Common myeloid progenitor, CD34-positive (primary cell): ENCODE measurements at regions not wholly inside any gene's neighbourhood (a gene's known extent, or its start where the extent isn't known, plus 50 kb on each side); places are given as distances from the start of the nearest gene placed in this dataset.
"Not testable (repeated sequence)": the region's sequence is repeated elsewhere in the genome, so short reads cannot be mapped to it uniquely, and the experiment has no call there.

Experiments
- CTCF ChIA-PET: fragments of 350-600 bp; sonication (Branson Sonifier 250); formaldehyde crosslinking; loops from one replicate; lab custom pipeline; 2021; ENCODE audit warnings: antibody characterized with exemption; lab: Charles Lee
- POLR2A ChIA-PET: fragments of 350-600 bp; sonication (Branson Sonifier 250); formaldehyde crosslinking; loops from one replicate; lab custom pipeline; 2021; ENCODE audit warnings: antibody characterized with exemption; lab: Charles Lee
- DNase-seq, 3 donors: peaks; one replicate each; pipeline versions ENCODE4 v3.0.0 to v3.0.0-alpha.2; 2013
- H3K27ac ChIP-seq, 2 experiments: 1 replicate in 1 of 2; 2 replicates in 1 of 2; pipeline ENCODE4 v1.7.0; 2013; ENCODE audit warnings: inconsistent platforms in 2 of 2, low read length in 2 of 2, mild to moderate bottlenecking in 2 of 2, low read depth in 1 of 2, moderate library complexity in 1 of 2; ENCODE audit not compliant: severe bottlenecking in 2 of 2, insufficient read depth in 1 of 2, poor library complexity in 1 of 2
- H3K27me3 ChIP-seq, 5 experiments: replicated peaks in 2 of 5; 1 replicate in 3 of 5; 2 replicates in 2 of 5; pipeline versions ENCODE4 v1.6.1 to v1.7.0; 2013; ENCODE audit warnings: low read length in 4 of 5, mild to moderate bottlenecking in 2 of 5, moderate library complexity in 2 of 5, inconsistent platforms in 1 of 5; ENCODE audit not compliant: insufficient read depth in 5 of 5, control insufficient read depth in 4 of 5
- H3K36me3 ChIP-seq, 4 experiments: 1 replicate in 2 of 4; 2 replicates in 2 of 4; pipeline versions ENCODE4 v1.6.1 to v1.7.0; 2013; ENCODE audit warnings: low read length in 3 of 4, control low read depth in 1 of 4, mild to moderate bottlenecking in 1 of 4; ENCODE audit not compliant: control insufficient read depth in 4 of 4, insufficient read depth in 4 of 4
- H3K4me1 ChIP-seq, 4 experiments: 1 replicate in 3 of 4; 2 replicates in 1 of 4; pipeline versions ENCODE4 v1.6.1 to v1.7.1; 2013; ENCODE audit warnings: low read length in 3 of 4, mild to moderate bottlenecking in 3 of 4, control low read depth in 1 of 4, inconsistent platforms in 1 of 4, moderate library complexity in 1 of 4; ENCODE audit not compliant: control insufficient read depth in 4 of 4, insufficient read depth in 4 of 4; ENCODE audit errors: control extremely low read depth in 1 of 4
- H3K4me3 ChIP-seq, 7 experiments: 1 replicate in 4 of 7; 2 replicates in 3 of 7; pipeline versions ENCODE4 v1.5.1 to v1.7.0; 2013; ENCODE audit warnings: mild to moderate bottlenecking in 7 of 7, low read length in 6 of 7, moderate library complexity in 6 of 7, inconsistent platforms in 2 of 7, low read depth in 2 of 7, control low read depth in 1 of 7; ENCODE audit not compliant: insufficient read depth in 4 of 7, control insufficient read depth in 1 of 7; ENCODE audit errors: extremely low read depth in 1 of 7
- H3K9me3 ChIP-seq, 5 experiments: 1 replicate in 4 of 5; 2 replicates in 1 of 5; pipeline versions ENCODE4 v1.6.1 to v1.7.1; 2013; ENCODE audit warnings: low read length in 4 of 5, mild to moderate bottlenecking in 2 of 5, inconsistent platforms in 1 of 5, low read depth in 1 of 5, moderate library complexity in 1 of 5; ENCODE audit not compliant: control insufficient read depth in 4 of 5, insufficient read depth in 2 of 5; ENCODE audit errors: control extremely low read depth in 1 of 5
- WGBS: methylation state at CpG from one replicate; pipeline ENCODE4 v1.1.5; 2013; ENCODE audit not compliant: insufficient coverage; 5-methylcytosine and 5-hydroxymethylcytosine counted together

DNA sequence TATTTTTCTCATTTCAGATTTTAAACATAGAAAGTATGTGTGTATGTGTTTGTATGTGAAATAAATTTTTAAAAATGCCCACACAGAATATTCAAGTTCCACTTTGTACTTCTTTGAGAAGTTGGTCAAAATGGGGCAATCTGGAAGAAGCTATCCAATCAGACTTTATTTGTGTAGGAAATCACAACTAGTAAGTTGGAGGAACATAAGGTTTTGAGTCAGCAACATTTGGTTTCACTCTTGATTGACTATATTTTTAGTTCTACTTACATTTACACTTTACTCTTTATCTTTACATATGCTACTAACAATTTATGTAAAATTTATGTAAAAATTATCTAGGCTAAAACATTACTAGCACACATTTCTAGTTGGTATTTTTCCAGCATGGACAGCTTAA lies 128.1 kb downstream of the ATXN7L3B start:
- no peaks in the 10 kb centered on the region for H3K4me1 ChIP-seq
- no peaks in the 10 kb centered on the region for H3K36me3 ChIP-seq
- POLR2A ChIA-PET, result no interaction called here
- peaks cover 0 to 2% (median 0%) of the 10 kb centered on the region in 5 experiments for H3K27me3 ChIP-seq
- no peak for DNase-seq
- no peak overlapping the region for H3K4me3 ChIP-seq
- CTCF ChIA-PET, result no interaction called here
- no peaks in the 10 kb centered on the region for H3K9me3 ChIP-seq
- H3K27ac ChIP-seq, result no peak overlapping the region

DNA sequence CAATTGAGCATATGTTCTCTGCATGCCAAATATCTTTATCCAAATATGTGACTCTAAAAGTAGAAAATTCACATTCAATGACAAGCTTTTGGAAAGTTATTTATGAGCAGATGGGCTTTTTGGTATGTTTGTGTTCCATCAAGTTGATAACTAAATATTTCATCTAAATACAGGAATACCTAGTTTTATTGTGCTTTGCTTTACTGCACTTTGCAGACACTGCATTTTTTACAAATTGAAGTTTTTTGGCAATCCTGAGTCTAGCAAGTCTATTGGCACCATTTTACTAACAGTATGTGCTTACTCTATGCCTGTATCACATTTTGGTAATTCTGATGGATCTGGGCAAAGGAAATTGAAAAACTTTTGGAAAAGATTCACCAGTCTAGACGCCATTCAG lies 133.8 kb downstream of the ATXN7L3B start:
- CTCF ChIA-PET, result no interaction called here
- DNase-seq, result no peak
- H3K27ac ChIP-seq, result no peak overlapping the region
- H3K4me1 ChIP-seq, result no peaks in the 10 kb centered on the region
- H3K36me3 ChIP-seq, result no peaks in the 10 kb centered on the region
- POLR2A ChIA-PET, result no interaction called here
- H3K4me3 ChIP-seq, result no peak overlapping the region
- H3K9me3 ChIP-seq, result no peaks in the 10 kb centered on the region
- H3K27me3 ChIP-seq, result peaks cover 0 to 2% (median 0%) of the 10 kb centered on the region in 5 experiments
- WGBS, result 100% methylated on average over 1 of the region's 1 CpG

DNA sequence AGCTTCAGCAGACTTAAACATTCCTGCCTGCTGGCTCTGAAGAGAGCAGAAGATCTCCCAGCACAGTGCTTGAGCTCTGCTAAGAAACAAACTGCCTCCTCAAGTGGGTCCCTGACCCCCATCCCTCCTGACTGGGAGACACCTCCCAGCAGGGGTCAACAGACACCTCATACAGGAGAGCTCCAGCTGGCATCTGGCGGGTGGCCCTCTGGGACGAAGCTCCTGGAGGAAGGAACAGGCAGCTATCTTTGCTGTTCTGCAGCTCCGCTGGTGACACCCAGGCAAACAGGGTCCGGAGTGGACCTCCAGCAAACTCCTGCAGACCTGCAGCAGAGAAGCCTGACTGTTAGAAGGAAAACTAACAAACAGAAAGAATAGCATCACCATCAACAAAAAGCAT lies 139.3 kb downstream of the ATXN7L3B start:
- POLR2A ChIA-PET, result interaction anchor here (0.6 kb wide), 1 partner anchor 891 kb away, joined by 3 read pairs; no protein-coding TSS in a partner anchor
- H3K36me3 ChIP-seq, H3K9me3 ChIP-seq, H3K4me3 ChIP-seq, DNase-seq, CTCF ChIA-PET, H3K27ac ChIP-seq, H3K27me3 ChIP-seq, H3K4me1 ChIP-seq: not testable (repeated sequence)
- WGBS, result 95% methylated on average over 3 of the region's 4 CpGs

DNA sequence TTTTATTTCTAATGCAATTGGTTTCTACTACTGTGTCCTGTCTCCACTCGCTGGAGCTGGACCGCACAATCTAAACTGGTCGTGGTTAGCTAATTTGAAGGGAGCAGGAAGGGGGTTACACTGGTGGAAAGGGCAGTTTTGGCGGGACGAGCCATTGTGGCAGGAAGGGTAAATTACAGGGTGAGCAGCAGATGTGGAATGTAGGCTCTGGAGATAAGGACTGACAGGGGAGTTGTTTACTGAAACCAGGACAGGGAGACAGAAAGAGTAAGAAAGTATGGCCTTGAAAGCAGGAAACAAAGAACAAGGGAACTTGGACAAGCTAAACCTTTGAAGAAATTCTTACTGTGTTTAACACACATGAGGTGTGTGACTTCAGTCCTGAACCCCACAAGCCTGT lies 147.8 kb downstream of the ATXN7L3B start:
- Histone ChIP-seq H3K36me3 (no peaks in the 10 kb centered on the region), H3K27ac (no peak overlapping the region), H3K9me3 (peaks cover 0 to 3% (median 0%) of the 10 kb centered on the region in 5 experiments), H3K4me3 (no peak overlapping the region), H3K4me1 (no peaks in the 10 kb centered on the region), H3K27me3 (peaks cover 0 to 4% (median 0%) of the 10 kb centered on the region in 5 experiments)
- no peak for DNase-seq
- ChIA-PET CTCF (no interaction called here), POLR2A (no interaction called here)
- 89% methylated on average over 5 of the region's 5 CpGs for WGBS

DNA sequence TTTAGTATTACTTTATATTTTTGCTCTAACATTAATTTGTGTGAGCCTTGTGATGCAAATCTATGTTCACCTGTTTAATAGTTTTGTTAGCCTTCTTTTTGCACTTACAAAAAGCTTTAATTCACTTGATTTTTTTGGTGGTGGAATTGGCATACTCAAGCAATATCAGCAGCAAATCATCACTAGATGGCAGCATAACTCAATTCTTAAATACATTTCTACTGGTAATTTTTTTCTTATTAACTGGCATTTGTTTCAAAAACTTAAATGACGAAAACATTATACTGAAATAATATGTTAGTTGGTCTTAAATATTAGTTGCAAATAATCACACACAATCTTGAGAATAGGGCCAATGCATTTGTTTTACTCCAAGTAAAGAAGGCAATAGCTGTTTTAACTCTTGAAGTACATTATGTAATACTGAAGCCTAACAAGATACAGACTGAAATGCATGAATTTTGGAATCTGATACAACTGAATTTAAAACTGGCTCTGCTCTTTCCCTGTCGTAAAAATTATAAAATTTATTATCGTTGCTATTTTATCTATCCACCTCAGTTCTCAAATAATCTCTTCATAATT lies 151.5 kb downstream of the ATXN7L3B start:
- WGBS, result no CpG with 5 or more reads among the region's 3 CpGs
- Histone ChIP-seq H3K9me3 (peaks cover 0 to 3% (median 0%) of the 10 kb centered on the region in 5 experiments), H3K36me3 (no peaks in the 10 kb centered on the region), H3K27me3 (peaks cover 0 to 4% (median 0%) of the 10 kb centered on the region in 5 experiments), H3K4me1 (no peaks in the 10 kb centered on the region), H3K4me3 (no peak overlapping the region), H3K27ac (no peak overlapping the region)
- ChIA-PET CTCF (interaction anchor here (0.9 kb wide), 1 partner anchor 14 kb away, joined by 3 read pairs; no protein-coding TSS in a partner anchor), POLR2A (no interaction called here)
- DNase-seq, result peak; percentile 38 to 70 (median 67)

DNA sequence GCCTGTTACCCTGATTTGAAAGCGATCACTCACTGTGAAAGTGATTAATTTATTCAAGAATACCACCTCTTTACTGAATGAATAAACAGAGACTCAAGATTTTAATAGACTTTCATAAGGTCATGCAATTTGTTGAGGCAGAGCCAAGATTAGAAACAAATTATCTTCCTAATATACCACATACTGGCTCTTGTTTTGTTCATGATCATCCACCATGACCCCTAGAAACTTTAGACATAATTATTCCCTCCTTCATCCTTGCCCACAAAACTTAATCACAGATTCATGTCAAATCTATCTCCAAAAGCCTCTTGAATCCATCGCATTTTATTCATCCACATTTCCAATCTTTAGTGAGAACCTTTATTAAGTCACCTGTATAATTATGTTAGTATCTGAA lies 152.3 kb downstream of the ATXN7L3B start:
- DNase-seq, result no peak
- WGBS, result no CpG with 5 or more reads among the region's 2 CpGs
- no peaks in the 10 kb centered on the region for H3K4me1 ChIP-seq
- no peaks in the 10 kb centered on the region for H3K36me3 ChIP-seq
- peaks cover 0 to 3% (median 0%) of the 10 kb centered on the region in 5 experiments for H3K9me3 ChIP-seq
- ChIA-PET CTCF (no interaction called here), POLR2A (no interaction called here)
- peaks cover 0 to 4% (median 0%) of the 10 kb centered on the region in 5 experiments for H3K27me3 ChIP-seq
- H3K27ac ChIP-seq, result no peak overlapping the region
- H3K4me3 ChIP-seq, result no peak overlapping the region

- DNase-seq, result no peak
- CTCF ChIA-PET, result no interaction called here
- Histone ChIP-seq H3K36me3 (no peaks in the 10 kb centered on the region), H3K27ac (no peak overlapping the region), H3K4me1 (no peaks in the 10 kb centered on the region), H3K4me3 (no peak overlapping the region), H3K27me3 (no peaks in the 10 kb centered on the region), H3K9me3 (peaks cover 0 to 1% (median 0%) of the 10 kb centered on the region in 5 experiments)
- no CpG with 5 or more reads among the region's 2 CpGs for WGBS
- POLR2A ChIA-PET, result no interaction called here
Measured at GRCh38 chr12:74719447-74719846, 181.8 kb downstream of the ATXN7L3B start.
